DOHH2 (cell line): ENCODE measurements at regions not wholly inside any gene's neighbourhood (a gene's known extent, or its start where the extent isn't known, plus 50 kb on each side); places are given as distances from the start of the nearest gene placed in this dataset.
A peak's percentile ranks its signal among the peaks of the same experiment; 100 is the strongest.

Experiments
- EZH2phosphoT487 ChIP-seq: fragments of 200-600 bp; sonication (generic); IDR thresholded peaks from 2 replicates; pipeline ENCODE4 v1.6.1; 2017; ENCODE audit warnings: borderline replicate concordance, mild to moderate bottlenecking, antibody characterized with exemption, low read length, moderate library complexity, mixed read lengths
- TF ChIP-seq, protein P1 (sequence below): fragments of 200-600 bp; sonication (generic); IDR thresholded peaks from one replicate; pipeline ENCODE4 v1.5.1; 2014; ENCODE audit warnings: antibody characterized with exemption, mild to moderate bottlenecking, low read depth, low read length; ENCODE audit not compliant: poor library complexity, severe bottlenecking

DNA sequence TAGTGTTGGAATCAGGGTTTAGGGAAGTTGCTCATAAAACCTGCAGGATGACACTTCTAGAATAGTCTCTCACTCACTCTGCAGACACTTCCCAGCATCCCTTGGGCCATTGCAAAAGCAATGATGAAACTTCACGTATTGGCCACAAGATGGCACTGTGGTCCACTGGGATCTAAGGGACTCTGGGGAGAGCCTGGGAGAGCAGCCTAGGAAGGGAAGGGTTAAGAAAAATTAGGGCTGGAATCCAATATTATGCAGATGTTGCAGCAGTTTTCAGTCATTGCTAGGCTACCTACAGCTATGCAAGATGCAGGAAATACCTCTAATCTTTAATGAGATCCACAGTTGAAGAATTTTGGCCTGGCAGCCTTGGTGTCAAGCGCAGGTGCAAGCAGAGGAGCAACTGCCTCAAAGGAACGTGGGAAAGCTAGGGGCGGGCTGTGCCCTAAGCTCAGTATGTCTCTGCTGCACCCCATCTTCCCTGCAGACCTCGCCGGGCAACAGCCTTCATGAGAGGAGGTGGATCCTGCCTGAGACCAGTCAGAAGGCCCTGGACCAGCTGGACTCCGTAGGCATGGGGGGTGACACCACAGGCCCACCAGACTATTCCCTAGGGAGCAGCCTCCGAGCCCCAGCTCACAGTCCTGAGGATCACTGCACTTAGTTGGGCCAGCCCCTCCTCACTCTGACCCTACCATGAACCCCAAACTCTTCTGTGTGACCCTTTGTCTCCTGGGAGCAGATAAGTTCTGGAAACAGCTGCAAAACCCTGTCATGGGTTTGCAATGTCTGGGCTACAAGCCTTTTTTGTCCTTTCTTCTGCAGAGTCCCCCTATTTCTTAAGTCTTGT lies 127.9 kb upstream of the PRSS58 start:
- TF ChIP-seq, protein P1, sequence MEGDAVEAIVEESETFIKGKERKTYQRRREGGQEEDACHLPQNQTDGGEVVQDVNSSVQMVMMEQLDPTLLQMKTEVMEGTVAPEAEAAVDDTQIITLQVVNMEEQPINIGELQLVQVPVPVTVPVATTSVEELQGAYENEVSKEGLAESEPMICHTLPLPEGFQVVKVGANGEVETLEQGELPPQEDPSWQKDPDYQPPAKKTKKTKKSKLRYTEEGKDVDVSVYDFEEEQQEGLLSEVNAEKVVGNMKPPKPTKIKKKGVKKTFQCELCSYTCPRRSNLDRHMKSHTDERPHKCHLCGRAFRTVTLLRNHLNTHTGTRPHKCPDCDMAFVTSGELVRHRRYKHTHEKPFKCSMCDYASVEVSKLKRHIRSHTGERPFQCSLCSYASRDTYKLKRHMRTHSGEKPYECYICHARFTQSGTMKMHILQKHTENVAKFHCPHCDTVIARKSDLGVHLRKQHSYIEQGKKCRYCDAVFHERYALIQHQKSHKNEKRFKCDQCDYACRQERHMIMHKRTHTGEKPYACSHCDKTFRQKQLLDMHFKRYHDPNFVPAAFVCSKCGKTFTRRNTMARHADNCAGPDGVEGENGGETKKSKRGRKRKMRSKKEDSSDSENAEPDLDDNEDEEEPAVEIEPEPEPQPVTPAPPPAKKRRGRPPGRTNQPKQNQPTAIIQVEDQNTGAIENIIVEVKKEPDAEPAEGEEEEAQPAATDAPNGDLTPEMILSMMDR: peak; percentile 95
- no peak for TF ChIP-seq EZH2phosphoT487
